Kidney (tissue), 13 donors: ENCODE measurements at regions not wholly inside any gene's neighbourhood (a gene's known extent, or its start where the extent isn't known, plus 50 kb on each side); places are given as distances from the start of the nearest gene placed in this dataset.
A peak's percentile ranks its signal among the peaks of the same experiment; 100 is the strongest.

Source experiments
- DNase-seq, 5 donors: peaks; one replicate each; pipeline ENCODE4 v3.0.0-alpha.2; 2013 to 2020
- FAIRE-seq: peaks from 2 replicates; lab custom pipeline; 2012; peaks lifted over from hg19 to GRCh38; lab: Jason Lieb, UNC
- H3K27ac ChIP-seq, 2 donors: one replicate each; pipeline ENCODE4 v1.7.0; 2013; ENCODE audit warnings: low read depth in 2 of 2, low read length in 2 of 2, inconsistent platforms in 1 of 2
- H3K27me3 ChIP-seq: one replicate; pipeline ENCODE4 v1.7.1; 2013; ENCODE audit warnings: low read length, inconsistent platforms; ENCODE audit not compliant: control insufficient read depth, insufficient read depth
- H3K36me3 ChIP-seq, 3 donors: one replicate each; pipeline versions ENCODE4 v1.7.0 to v1.7.1; 2013; ENCODE audit warnings: low read length in 3 of 3, control low read depth in 1 of 3, inconsistent platforms in 1 of 3; ENCODE audit not compliant: insufficient read depth in 3 of 3, control insufficient read depth in 2 of 3
- H3K4me1 ChIP-seq, 3 donors: one replicate each; pipeline versions ENCODE4 v1.7.0 to v1.7.1; 2013; ENCODE audit warnings: low read length in 3 of 3, inconsistent platforms in 1 of 3, low read depth in 1 of 3; ENCODE audit not compliant: control insufficient read depth in 2 of 3, insufficient read depth in 2 of 3
- H3K4me3 ChIP-seq, 3 donors: one replicate each; pipeline versions ENCODE4 v1.7.0 to v1.8.1; 2013; ENCODE audit warnings: low read length in 3 of 3, control low read depth in 1 of 3, inconsistent platforms in 1 of 3
- H3K9ac ChIP-seq, 3 donors: one replicate each; pipeline versions ENCODE4 v1.7.0 to v1.7.1; 2013; ENCODE audit warnings: low read length in 3 of 3, control low read depth in 1 of 3, inconsistent platforms in 1 of 3
- H3K9me3 ChIP-seq, 3 donors: one replicate each; pipeline versions ENCODE4 v1.7.0 to v1.7.1; 2013; ENCODE audit warnings: low read length in 3 of 3, control low read depth in 1 of 3, inconsistent platforms in 1 of 3; ENCODE audit not compliant: control insufficient read depth in 2 of 3, insufficient read depth in 1 of 3
- intact Hi-C: fragments of 100-400 bp; cut with DNase I; formaldehyde crosslinking; loops from one replicate; pipeline ENCODE4 v1.11.1; 2022
- TF ChIP-seq, protein P1 (sequence below): IDR thresholded peaks from 3 replicates; pipeline ENCODE4 v1.5.1; 2012; ENCODE audit warnings: mild to moderate bottlenecking, moderate library complexity, borderline replicate concordance; ENCODE audit not compliant: insufficient read depth; ENCODE audit errors: extremely low read depth
- donor health status: control.
- donor health status: control.
- donor health status: control.
- donor health status: control.
- donor health status: control.
- donor health status: DM: yes; HTN: yes; CAD: no.
- donor health status: Normal renal cell carcinoma (clear cell type).

DNA sequence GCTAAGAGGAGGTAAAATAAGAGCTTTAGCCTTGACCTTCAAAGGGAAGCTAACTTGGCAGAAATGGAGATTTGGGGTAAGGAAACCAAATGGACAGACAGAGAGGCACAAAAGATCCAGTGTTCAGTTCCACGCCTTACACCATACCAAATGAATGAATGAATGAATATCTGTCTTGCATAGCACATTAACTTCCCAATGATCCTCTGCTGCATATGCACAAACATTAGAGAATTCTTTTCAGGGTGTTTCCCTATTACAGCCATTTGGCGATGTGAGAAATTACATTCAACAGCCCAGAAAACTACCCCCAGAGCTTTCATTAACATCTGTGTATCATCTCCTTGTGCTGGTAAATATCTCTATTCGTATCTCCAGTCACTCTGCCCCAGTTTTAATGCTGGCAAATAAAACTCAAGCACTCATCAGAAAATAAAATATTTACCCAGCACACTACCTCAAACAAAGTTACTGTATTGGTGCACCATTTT is 1056.2 kb downstream of the SORCS3 start:
- Histone ChIP-seq H3K4me1 (no peaks in the 10 kb centered on the region), H3K9me3 (no peaks in the 10 kb centered on the region), H3K4me3 (no peak overlapping the region), H3K27ac (no peak overlapping the region), H3K27me3 (no peaks in the 10 kb centered on the region), H3K9ac (no peak overlapping the region), H3K36me3 (no peaks in the 10 kb centered on the region)
- DNase-seq: no peak
- TF ChIP-seq, protein P1, sequence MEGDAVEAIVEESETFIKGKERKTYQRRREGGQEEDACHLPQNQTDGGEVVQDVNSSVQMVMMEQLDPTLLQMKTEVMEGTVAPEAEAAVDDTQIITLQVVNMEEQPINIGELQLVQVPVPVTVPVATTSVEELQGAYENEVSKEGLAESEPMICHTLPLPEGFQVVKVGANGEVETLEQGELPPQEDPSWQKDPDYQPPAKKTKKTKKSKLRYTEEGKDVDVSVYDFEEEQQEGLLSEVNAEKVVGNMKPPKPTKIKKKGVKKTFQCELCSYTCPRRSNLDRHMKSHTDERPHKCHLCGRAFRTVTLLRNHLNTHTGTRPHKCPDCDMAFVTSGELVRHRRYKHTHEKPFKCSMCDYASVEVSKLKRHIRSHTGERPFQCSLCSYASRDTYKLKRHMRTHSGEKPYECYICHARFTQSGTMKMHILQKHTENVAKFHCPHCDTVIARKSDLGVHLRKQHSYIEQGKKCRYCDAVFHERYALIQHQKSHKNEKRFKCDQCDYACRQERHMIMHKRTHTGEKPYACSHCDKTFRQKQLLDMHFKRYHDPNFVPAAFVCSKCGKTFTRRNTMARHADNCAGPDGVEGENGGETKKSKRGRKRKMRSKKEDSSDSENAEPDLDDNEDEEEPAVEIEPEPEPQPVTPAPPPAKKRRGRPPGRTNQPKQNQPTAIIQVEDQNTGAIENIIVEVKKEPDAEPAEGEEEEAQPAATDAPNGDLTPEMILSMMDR: no peak
- intact Hi-C loops: no loop called here
- FAIRE-seq: no peak

DNA sequence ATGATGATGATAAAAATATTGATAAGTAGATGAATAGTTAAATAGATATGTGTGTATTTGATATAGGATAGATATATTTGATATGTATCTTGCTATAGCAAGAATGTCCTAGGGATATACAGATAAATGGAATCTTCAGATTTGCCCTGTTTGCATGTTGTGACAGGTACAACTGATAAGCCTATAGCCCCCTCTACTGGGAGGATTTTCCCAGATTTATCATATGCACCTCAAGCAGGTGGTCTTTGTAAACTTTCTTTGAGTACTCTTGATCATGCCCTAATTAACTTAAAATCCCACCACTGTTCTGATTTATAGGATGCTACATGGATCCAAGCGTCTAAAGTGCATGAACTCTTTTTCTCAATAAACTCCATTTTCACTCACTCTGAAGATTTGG is 1050.7 kb downstream of the SORCS3 start:
- DNase-seq (peak in 3 of 5 donors; percentile 18 to 71 (median 65)), FAIRE-seq (no peak)
- Histone ChIP-seq H3K36me3 (no peaks in the 10 kb centered on the region), H3K9me3 (no peaks in the 10 kb centered on the region), H3K4me1 (no peaks in the 10 kb centered on the region), H3K4me3 (no peak overlapping the region), H3K9ac (no peak overlapping the region), H3K27ac (no peak overlapping the region), H3K27me3 (no peaks in the 10 kb centered on the region)
- TF ChIP-seq, protein P1: peak; percentile 19
- intact Hi-C loops: no loop called here

DNA sequence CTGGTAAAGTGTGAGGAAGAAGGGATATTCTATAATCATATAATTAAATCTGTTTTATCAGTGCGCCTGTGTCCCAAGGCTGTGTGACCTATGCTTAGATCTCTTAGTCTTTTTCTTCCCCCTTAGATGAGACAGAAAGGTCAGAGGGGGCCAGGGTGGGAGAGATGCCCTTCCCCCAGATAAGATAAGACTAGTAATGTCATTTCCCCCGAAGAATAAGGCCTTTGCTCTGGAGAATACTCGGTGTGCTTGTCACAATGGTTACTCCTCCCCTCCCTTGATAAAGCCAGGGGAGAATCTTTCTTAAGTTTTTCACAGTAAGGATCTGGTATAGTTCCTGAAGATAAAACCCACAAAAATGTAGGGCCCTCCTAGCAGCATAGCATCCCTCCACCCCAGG is 1041.8 kb downstream of the SORCS3 start:
- H3K27ac ChIP-seq: no peak overlapping the region
- H3K9me3 ChIP-seq: peaks cover 0 to 5% (median 0%) of the 10 kb centered on the region in 3 donors
- no peak overlapping the region for H3K9ac ChIP-seq
- DNase-seq: no peak
- intact Hi-C loops: no loop called here
- H3K4me1 ChIP-seq: no peaks in the 10 kb centered on the region
- no peak for FAIRE-seq
- no peaks in the 10 kb centered on the region for H3K27me3 ChIP-seq
- H3K36me3 ChIP-seq: no peaks in the 10 kb centered on the region
- TF ChIP-seq, protein P1: no peak
- H3K4me3 ChIP-seq: no peak overlapping the region

DNA sequence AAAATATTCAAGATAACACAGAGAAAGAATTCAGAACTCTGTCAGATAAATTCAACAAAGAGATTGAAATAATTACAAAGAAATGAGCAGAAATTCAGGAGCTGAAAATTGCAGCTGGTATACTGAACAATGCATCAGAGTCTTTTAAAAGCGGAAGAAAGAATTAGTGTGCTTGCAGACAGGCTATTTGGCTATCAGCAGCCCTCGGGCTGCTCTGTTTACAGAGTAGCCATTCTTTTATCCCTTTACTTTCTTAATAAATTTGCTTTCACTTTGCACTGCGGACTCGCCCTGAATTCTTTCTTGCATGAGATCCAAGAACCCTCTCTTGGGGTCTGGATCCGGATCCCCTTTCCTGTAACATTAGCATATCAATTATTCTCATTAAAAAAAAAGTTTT is 1040.0 kb downstream of the SORCS3 start:
- Histone ChIP-seq H3K4me3 (no peak overlapping the region), H3K36me3 (no peaks in the 10 kb centered on the region), H3K9ac (no peak overlapping the region), H3K9me3 (peaks cover 0 to 5% (median 0%) of the 10 kb centered on the region in 3 donors), H3K27me3 (no peaks in the 10 kb centered on the region), H3K27ac (no peak overlapping the region), H3K4me1 (no peaks in the 10 kb centered on the region)
- DNase-seq (no peak), FAIRE-seq (no peak)
- intact Hi-C loops: no loop called here
- TF ChIP-seq, protein P1: no peak
